Stomach (tissue), 8 donors: ENCODE measurements at regions not wholly inside any gene's neighbourhood (a gene's known extent, or its start where the extent isn't known, plus 50 kb on each side); places are given as distances from the start of the nearest gene placed in this dataset.

ENCODE experiments used
- DNase-seq, 2 donors: peaks; one replicate each; pipeline versions ENCODE4 v3.0.0 to v3.0.0-alpha.2; 2013 to 2019
- H3K27ac ChIP-seq, 5 donors: fragments of 200-600 bp in 4 of 5; sonication (generic) in 4 of 5; one replicate each; pipeline ENCODE4 v1.5.1; 2013 to 2019; ENCODE audit warnings: mild to moderate bottlenecking in 1 of 5, moderate library complexity in 1 of 5
- H3K27me3 ChIP-seq, 3 donors: fragments of 200-600 bp; sonication (generic); one replicate each; pipeline ENCODE4 v1.5.1; 2017 to 2019; ENCODE audit warnings: mixed run types in 1 of 3
- H3K36me3 ChIP-seq, 4 donors: fragments of 200-600 bp; sonication (generic); 1 replicate in 3 of 4; 2 replicates in 1 of 4; pipeline ENCODE4 v1.5.1; 2016 to 2019
- H3K4me1 ChIP-seq, 4 donors: fragments of 200-600 bp; sonication (generic); one replicate each; pipeline ENCODE4 v1.5.1; 2016 to 2019
- H3K4me3 ChIP-seq, 4 donors: fragments of 200-600 bp; sonication (generic) in 3 of 4; one replicate each; pipeline ENCODE4 v1.5.1; 2016 to 2019; ENCODE audit warnings: mild to moderate bottlenecking in 1 of 4
- H3K9me3 ChIP-seq, 4 donors: fragments of 200-600 bp; sonication (generic); one replicate each; pipeline ENCODE4 v1.5.1; 2016 to 2019
- EP300 ChIP-seq: sonication (generic); formaldehyde crosslinking; IDR thresholded peaks from one replicate; pipeline ENCODE4 v1.6.1; 2017; ENCODE audit warnings: antibody characterized with exemption
- POLR2A ChIP-seq, 4 donors: fragments of 450-650 bp; IDR thresholded peaks; one replicate each; pipeline ENCODE4 v1.6.1; 2016; ENCODE audit warnings: antibody characterized with exemption in 4 of 4, control low read depth in 2 of 4, mild to moderate bottlenecking in 1 of 4, moderate library complexity in 1 of 4
- POLR2AphosphoS5 ChIP-seq, 3 donors: sonication (generic); formaldehyde crosslinking; IDR thresholded peaks; one replicate each; pipeline ENCODE4 v1.6.1; 2016; ENCODE audit warnings: antibody characterized with exemption in 3 of 3
- WGBS, 5 donors: extraction: QIAGEN DNeasy Blood & Tissue Kit in 3 of 5; methylation state at CpG; one replicate each; pipeline versions ENCODE4 v1.1.5 to v1.1.7; 2013 to 2018; 5-methylcytosine and 5-hydroxymethylcytosine counted together
- intact Hi-C: fragments of 100-400 bp; cut with DNase I; formaldehyde crosslinking; loops from one replicate; pipeline ENCODE4 v1.15.1; 2023; ENCODE audit warnings: low total_unique reads
- TF ChIP-seq, protein P1 (sequence below), 7 experiments: fragments of 450-650 bp in 4 of 7; fragments of 200-600 bp in 3 of 7; sonication (generic) in 3 of 7; IDR thresholded peaks; one replicate each; pipeline ENCODE4 v1.5.1; 2016 to 2019; ENCODE audit warnings: antibody characterized with exemption in 7 of 7, control low read depth in 2 of 7, mild to moderate bottlenecking in 1 of 7
- donor health status: healthy with polysubstance abuse.
- donor health status: Bipolar disorder and iron deficiency.
- donor health status: healthy.

GRCh38 chr10:129102906-129103693 lies 363.9 kb upstream of the MGMT start:
- intact Hi-C loops = no loop called here
- no peak for DNase-seq
- Histone ChIP-seq H3K27ac (no peak overlapping the region), H3K9me3 (no peaks in the 10 kb centered on the region), H3K4me3 (no peak overlapping the region), H3K4me1 (no peaks in the 10 kb centered on the region), H3K36me3 (no peaks in the 10 kb centered on the region), H3K27me3 (no peaks in the 10 kb centered on the region)
- TF ChIP-seq, protein P1, sequence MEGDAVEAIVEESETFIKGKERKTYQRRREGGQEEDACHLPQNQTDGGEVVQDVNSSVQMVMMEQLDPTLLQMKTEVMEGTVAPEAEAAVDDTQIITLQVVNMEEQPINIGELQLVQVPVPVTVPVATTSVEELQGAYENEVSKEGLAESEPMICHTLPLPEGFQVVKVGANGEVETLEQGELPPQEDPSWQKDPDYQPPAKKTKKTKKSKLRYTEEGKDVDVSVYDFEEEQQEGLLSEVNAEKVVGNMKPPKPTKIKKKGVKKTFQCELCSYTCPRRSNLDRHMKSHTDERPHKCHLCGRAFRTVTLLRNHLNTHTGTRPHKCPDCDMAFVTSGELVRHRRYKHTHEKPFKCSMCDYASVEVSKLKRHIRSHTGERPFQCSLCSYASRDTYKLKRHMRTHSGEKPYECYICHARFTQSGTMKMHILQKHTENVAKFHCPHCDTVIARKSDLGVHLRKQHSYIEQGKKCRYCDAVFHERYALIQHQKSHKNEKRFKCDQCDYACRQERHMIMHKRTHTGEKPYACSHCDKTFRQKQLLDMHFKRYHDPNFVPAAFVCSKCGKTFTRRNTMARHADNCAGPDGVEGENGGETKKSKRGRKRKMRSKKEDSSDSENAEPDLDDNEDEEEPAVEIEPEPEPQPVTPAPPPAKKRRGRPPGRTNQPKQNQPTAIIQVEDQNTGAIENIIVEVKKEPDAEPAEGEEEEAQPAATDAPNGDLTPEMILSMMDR (IDR thresholded peaks at IDR 0.05) = no peak
- TF ChIP-seq EP300 (no peak), POLR2A (IDR thresholded peaks at IDR 0.05) (no peak), POLR2AphosphoS5 (IDR thresholded peaks at IDR 0.05) (no peak)
- WGBS, 5 donors = 52 to 78% (median 70%) methylated on average over 7 of the region's 7 CpGs

DNA sequence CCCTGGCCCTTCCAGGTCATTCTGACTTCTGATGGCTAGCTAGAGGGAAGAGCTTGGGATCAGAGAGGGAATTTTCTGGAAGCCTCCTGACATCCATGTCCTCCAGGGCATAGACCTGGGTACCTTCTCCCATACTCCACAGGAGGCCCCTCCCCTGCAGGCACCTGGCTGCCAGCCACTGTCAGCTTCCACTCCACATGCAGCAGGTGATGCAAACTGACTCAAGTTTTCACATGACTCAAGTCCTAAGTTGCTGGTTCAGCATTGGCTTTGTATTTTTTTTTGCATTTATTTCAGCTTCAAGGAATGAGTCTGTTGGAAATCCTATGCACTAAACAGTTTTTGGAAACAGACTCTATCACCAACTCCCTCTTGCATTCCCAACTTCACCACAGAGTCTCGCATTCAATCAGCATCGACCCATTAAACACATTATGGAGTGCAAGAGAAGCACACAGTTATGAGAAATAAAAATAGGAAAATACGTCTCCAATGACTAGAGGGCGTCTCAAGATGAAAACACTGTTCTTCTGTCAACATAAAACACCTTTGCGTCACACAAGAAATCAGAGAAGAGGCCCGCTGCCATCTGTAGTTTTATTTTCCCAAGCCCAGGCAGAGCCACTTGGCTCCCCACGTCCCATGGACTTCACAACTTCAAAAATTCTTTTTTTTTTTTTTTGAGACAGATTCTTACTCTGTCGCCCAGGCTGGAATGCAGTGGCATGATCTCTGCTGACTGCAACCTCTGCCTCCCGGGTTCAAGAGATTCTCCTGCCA lies 362.6 kb upstream of the MGMT start:
- intact Hi-C loops = no loop called here
- no peak overlapping the region for H3K4me3 ChIP-seq
- no peak for DNase-seq
- no peaks in the 10 kb centered on the region for H3K4me1 ChIP-seq
- WGBS, 5 donors = 74 to 87% (median 77%) methylated on average over 9 of the region's 9 CpGs
- no peaks in the 10 kb centered on the region for H3K27me3 ChIP-seq
- no peaks in the 10 kb centered on the region for H3K36me3 ChIP-seq
- H3K9me3 ChIP-seq = no peaks in the 10 kb centered on the region
- no peak overlapping the region for H3K27ac ChIP-seq
- TF ChIP-seq POLR2AphosphoS5 (IDR thresholded peaks at IDR 0.05) (no peak), EP300 (no peak), POLR2A (IDR thresholded peaks at IDR 0.05) (no peak)
- TF ChIP-seq, protein P1 (IDR thresholded peaks at IDR 0.05) = no peak

DNA sequence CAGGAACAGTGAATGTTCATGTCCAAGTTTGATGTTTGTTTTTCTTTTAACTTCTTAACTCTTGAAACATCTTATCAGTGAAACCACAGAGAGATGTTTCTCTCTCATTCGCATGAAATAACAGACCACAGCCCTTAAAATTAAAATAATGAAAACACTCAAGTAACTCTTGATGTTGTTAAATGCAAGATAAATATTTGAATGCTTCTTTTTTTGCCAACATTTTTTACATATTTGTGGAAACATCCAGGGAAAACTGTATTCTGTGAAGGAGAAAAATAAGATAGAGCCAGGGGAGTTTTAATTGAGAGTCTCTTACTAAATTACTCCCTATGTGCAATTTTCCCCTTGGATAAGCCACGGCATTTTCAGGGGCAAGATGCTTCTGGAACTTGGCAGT lies 361.8 kb upstream of the MGMT start:
- no peak overlapping the region for H3K4me3 ChIP-seq
- no peaks in the 10 kb centered on the region for H3K4me1 ChIP-seq
- no peaks in the 10 kb centered on the region for H3K36me3 ChIP-seq
- H3K27me3 ChIP-seq = no peaks in the 10 kb centered on the region
- H3K9me3 ChIP-seq = no peaks in the 10 kb centered on the region
- no peak for DNase-seq
- TF ChIP-seq POLR2A (IDR thresholded peaks at IDR 0.05) (no peak), POLR2AphosphoS5 (IDR thresholded peaks at IDR 0.05) (no peak), EP300 (no peak)
- TF ChIP-seq, protein P1 (IDR thresholded peaks at IDR 0.05) = no peak
- intact Hi-C loops = no loop called here
- no peak overlapping the region for H3K27ac ChIP-seq
- WGBS, 5 donors = 37 to 46% (median 43%) methylated on average over 2 of the region's 2 CpGs

- TF ChIP-seq EP300 = no peak
- TF ChIP-seq POLR2AphosphoS5 (IDR thresholded peaks at IDR 0.05) = no peak
- TF ChIP-seq, protein P1 (IDR thresholded peaks at IDR 0.05) = no peak
- no peak for TF ChIP-seq POLR2A (IDR thresholded peaks at IDR 0.05)
- 80 to 86% (median 84%) methylated on average over 4 of the region's 4 CpGs for WGBS, 5 donors
- intact Hi-C loops = no loop called here
- H3K4me3 ChIP-seq = no peak overlapping the region
- DNase-seq = no peak
- no peaks in the 10 kb centered on the region for H3K4me1 ChIP-seq
- H3K9me3 ChIP-seq = no peaks in the 10 kb centered on the region
- H3K36me3 ChIP-seq = no peaks in the 10 kb centered on the region
- no peaks in the 10 kb centered on the region for H3K27me3 ChIP-seq
- H3K27ac ChIP-seq = no peak overlapping the region
Measured at GRCh38 chr10:129106314-129106713, 360.7 kb upstream of the MGMT start.
